Uterus (tissue), 3 donors: ENCODE measurements at regions not wholly inside any gene's neighbourhood (a gene's known extent, or its start where the extent isn't known, plus 50 kb on each side); places are given as distances from the start of the nearest gene placed in this dataset.

Experiments used
- DNase-seq, 2 donors: peaks; one replicate each; pipeline ENCODE4 v3.0.0-alpha.2; 2019 to 2020
- H3K27ac ChIP-seq, 2 donors: fragments of 200-600 bp; sonication (generic); 1 replicate in 1 of 2; 2 replicates in 1 of 2; pipeline ENCODE4 v1.5.1; 2016 to 2018
- H3K27me3 ChIP-seq, 2 donors: fragments of 200-600 bp; sonication (generic); one replicate each; pipeline ENCODE4 v1.5.1; 2018 to 2019; ENCODE audit warnings: control low read depth in 1 of 2
- H3K36me3 ChIP-seq, 2 donors: fragments of 200-600 bp; sonication (generic); one replicate each; pipeline ENCODE4 v1.5.1; 2019; ENCODE audit warnings: control low read depth in 1 of 2
- H3K4me1 ChIP-seq, 2 donors: fragments of 200-600 bp; sonication (generic); one replicate each; pipeline ENCODE4 v1.5.1; 2018 to 2019; ENCODE audit warnings: control low read depth in 1 of 2
- H3K4me3 ChIP-seq, 2 donors: fragments of 200-600 bp; sonication (generic); 1 replicate in 1 of 2; 2 replicates in 1 of 2; pipeline ENCODE4 v1.5.1; 2018 to 2019; ENCODE audit warnings: mild to moderate bottlenecking in 1 of 2
- H3K9me3 ChIP-seq, 2 donors: fragments of 200-600 bp; sonication (generic); one replicate each; pipeline ENCODE4 v1.5.1; 2019; ENCODE audit warnings: control low read depth in 1 of 2
- CTCF ChIP-seq, 4 experiments: fragments of 200-600 bp in 2 of 4; fragments of 450-650 bp in 2 of 4; sonication (generic) in 2 of 4; IDR thresholded peaks; one replicate each; pipeline ENCODE4 v1.5.1; 2016 to 2019; ENCODE audit warnings: antibody characterized with exemption in 4 of 4, mild to moderate bottlenecking in 2 of 4, moderate library complexity in 1 of 4
- POLR2A ChIP-seq, 2 donors: fragments of 450-650 bp; IDR thresholded peaks; one replicate each; pipeline ENCODE4 v1.6.1; 2016; ENCODE audit warnings: antibody characterized with exemption in 2 of 2, mild to moderate bottlenecking in 1 of 2, moderate library complexity in 1 of 2
- intact Hi-C: fragments of 100-400 bp; cut with DNase I; formaldehyde crosslinking; loops from one replicate; pipeline ENCODE4 v1.15.1; 2023; ENCODE audit warnings: low total_unique reads
- donor health status: DM: yes; HTN: yes; CAD: no.

- Histone ChIP-seq H3K27ac (no peak overlapping the region), H3K36me3 (no peaks in the 10 kb centered on the region), H3K4me3 (no peak overlapping the region), H3K9me3 (no peaks in the 10 kb centered on the region), H3K4me1 (no peaks in the 10 kb centered on the region), H3K27me3 (no peaks in the 10 kb centered on the region)
- TF ChIP-seq POLR2A (IDR thresholded peaks at IDR 0.05) = no peak
- no peak for TF ChIP-seq CTCF (IDR thresholded peaks at IDR 0.05)
- intact Hi-C loops = no loop called here
- DNase-seq = no peak
Measured at GRCh38 chr6:114897536-114897935, 554.7 kb upstream of the HS3ST5 start.

GRCh38 chr6:114892211-114892610 lies 549.4 kb upstream of the HS3ST5 start:
- no peak for TF ChIP-seq CTCF (IDR thresholded peaks at IDR 0.05)
- TF ChIP-seq POLR2A (IDR thresholded peaks at IDR 0.05) = no peak
- Histone ChIP-seq H3K9me3 (no peaks in the 10 kb centered on the region), H3K4me1 (no peaks in the 10 kb centered on the region), H3K36me3 (no peaks in the 10 kb centered on the region), H3K4me3 (no peak overlapping the region), H3K27ac (no peak overlapping the region), H3K27me3 (no peaks in the 10 kb centered on the region)
- intact Hi-C loops = no loop called here
- DNase-seq = no peak

- H3K27me3 ChIP-seq = no peaks in the 10 kb centered on the region
- DNase-seq = no peak
Measured at GRCh38 chr6:114888241-114888640, 545.4 kb upstream of the HS3ST5 start.

DNA sequence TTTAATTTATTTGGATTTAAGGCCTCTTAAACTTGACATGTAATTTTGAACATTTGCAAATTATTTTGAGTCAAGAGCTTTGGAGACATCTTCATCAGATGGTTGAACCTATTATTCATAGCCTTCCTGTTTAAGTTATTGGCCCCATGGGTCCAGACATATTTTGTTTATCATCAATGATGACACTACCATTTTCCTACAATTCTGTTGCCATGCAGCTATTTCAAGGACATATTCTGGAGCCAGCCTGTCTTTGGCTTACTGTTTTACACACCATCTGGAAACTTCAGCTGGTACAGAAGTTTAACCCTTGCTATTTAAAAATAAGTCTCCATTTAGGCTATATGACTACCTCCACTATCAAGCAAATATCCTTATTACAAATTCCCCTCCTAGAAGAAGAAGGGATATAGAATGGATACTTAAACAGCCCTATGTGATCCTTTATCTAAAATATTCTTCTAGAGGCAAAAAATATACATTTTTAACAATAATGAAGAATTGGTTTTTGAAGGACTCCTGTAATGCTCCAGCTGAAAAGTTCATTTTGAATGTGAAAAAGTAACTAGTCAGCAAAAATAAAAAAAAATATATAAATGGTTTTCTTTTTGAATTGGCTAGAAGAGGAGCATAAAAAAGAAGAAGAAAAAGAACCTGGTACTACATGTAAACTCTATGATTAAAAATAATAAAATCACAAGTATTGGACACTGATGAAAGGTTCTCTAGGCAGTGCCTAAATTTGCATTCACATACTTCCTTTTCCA lies 544.0 kb upstream of the HS3ST5 start:
- TF ChIP-seq CTCF (IDR thresholded peaks at IDR 0.05) (no peak), POLR2A (IDR thresholded peaks at IDR 0.05) (no peak)
- Histone ChIP-seq H3K27me3 (no peaks in the 10 kb centered on the region), H3K4me1 (no peaks in the 10 kb centered on the region), H3K27ac (no peak overlapping the region), H3K4me3 (no peak overlapping the region), H3K9me3 (no peaks in the 10 kb centered on the region), H3K36me3 (no peaks in the 10 kb centered on the region)
- intact Hi-C loops = no loop called here
- no peak for DNase-seq

More at GRCh38 chr6:114888241-114888640, 545.4 kb upstream of the HS3ST5 start:
- Histone ChIP-seq H3K27ac (no peak overlapping the region), H3K36me3 (no peaks in the 10 kb centered on the region), H3K4me3 (no peak overlapping the region), H3K4me1 (no peaks in the 10 kb centered on the region), H3K9me3 (no peaks in the 10 kb centered on the region)
- TF ChIP-seq POLR2A (IDR thresholded peaks at IDR 0.05) = no peak
- no peak for TF ChIP-seq CTCF (IDR thresholded peaks at IDR 0.05)
- intact Hi-C loops = no loop called here

DNA sequence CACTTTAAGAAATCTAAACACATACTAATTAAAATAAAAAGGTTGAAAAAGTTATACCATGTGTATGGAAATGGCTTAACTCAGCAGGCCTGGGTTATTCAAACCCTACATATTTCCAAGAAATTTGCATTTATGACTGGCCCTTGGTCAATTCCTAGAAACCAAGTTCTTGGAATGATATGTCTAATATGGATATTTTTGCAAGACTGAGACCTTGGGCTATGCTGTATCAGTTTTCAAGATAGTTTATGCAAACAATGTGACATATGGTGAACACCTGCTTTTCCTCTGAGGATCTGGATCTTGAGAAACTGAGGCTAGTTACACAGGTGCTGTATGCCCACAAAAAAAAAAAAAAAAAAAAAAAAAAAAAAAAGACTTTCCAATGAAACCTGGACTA lies 536.9 kb upstream of the HS3ST5 start:
- H3K9me3 ChIP-seq = no peaks in the 10 kb centered on the region
- no peaks in the 10 kb centered on the region for H3K4me1 ChIP-seq
- no peak overlapping the region for H3K4me3 ChIP-seq
- no peak overlapping the region for H3K27ac ChIP-seq
- no peaks in the 10 kb centered on the region for H3K36me3 ChIP-seq
- no peak for DNase-seq
- no peak for TF ChIP-seq CTCF (IDR thresholded peaks at IDR 0.05)
- no peak for TF ChIP-seq POLR2A (IDR thresholded peaks at IDR 0.05)
- intact Hi-C loops = no loop called here
- no peaks in the 10 kb centered on the region for H3K27me3 ChIP-seq
